Inflammatory macrophage treated with lipopolysaccharide for 4 hours (primary cell): ENCODE measurements at regions not wholly inside any gene's neighbourhood (a gene's known extent, or its start where the extent isn't known, plus 50 kb on each side); places are given as distances from the start of the nearest gene placed in this dataset.
"Not testable (repeated sequence)": the region's sequence is repeated elsewhere in the genome, so short reads cannot be mapped to it uniquely, and the experiment has no call there.

Experiments used
- DNase-seq: peaks from one replicate; pipeline ENCODE4 v3.0.0-alpha.2; 2020

DNA sequence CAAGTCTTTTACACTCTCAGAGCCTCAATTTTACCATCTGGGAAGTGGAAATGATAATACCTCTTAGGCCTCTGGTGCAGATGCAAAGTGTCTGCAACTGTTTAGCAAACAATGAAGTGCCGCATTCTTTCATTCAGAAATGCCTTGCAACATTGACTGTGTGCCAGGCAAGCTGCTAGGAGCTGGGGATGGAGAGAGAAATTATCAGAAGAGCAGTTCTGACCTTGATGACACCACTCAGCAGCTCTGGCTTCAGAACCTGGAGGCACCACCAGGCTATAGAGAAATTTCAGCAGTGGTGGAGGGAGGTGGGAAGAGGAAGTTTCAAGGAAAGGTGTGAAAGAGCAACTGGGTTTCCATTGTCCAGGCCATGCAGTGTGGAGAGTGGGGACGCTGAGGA lies 78.1 kb upstream of the HABP2 start:
- DNase-seq = no peak

DNA sequence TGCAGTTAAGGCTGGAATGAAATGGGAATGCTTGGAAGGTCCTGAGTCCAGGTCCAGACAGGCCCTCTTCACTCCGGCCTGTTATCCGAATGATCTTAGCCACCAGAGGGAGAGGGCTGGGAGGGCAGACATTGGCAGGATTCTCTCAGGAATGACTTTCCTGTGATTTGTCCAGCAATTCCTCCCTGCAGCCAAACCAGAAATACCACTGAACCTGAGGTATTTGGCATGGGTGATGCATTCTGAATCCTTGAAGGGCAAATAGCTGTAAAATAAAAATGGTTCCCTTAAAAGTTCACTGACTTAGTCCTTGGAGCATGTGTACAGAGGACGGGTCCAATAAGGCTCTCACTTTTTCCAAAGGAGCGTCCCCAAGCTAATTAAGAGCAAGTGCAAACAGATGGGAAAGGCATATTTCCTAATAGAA lies 77.5 kb upstream of the HABP2 start:
- no peak for DNase-seq

DNA sequence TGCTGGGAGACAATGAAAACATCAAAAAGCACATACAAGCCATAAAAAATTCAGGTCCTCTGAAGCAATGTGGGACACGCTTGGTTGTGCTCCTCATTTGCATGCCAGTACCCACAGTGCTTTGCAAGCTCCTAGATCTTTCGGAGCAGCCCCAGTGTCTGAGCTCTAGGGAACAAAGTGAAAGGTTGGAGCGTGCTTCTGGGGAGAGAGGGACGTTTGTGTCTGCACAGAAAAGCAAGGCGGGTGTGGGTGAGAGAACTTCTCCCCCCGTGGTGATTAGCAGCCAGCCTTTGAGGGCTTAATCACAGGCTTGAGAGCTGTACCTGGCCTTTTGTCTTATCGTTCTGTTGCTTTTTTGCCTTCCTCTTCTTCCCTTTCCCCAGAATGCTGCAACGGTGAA lies 76.7 kb upstream of the HABP2 start:
- DNase-seq = no peak

- no peak for DNase-seq
These were observed 76.2 kb upstream of the HABP2 start for GRCh38 chr10:113476673-113477072.

- no peak for DNase-seq
These were observed 75.4 kb upstream of the HABP2 start for GRCh38 chr10:113477451-113477850.

- DNase-seq = no peak
These were observed 73.3 kb upstream of the HABP2 start for GRCh38 chr10:113479346-113480080.

- DNase-seq = no peak
These were observed 72.8 kb upstream of the HABP2 start for GRCh38 chr10:113480081-113480360.

- DNase-seq = peak; percentile 46
These were observed 71.9 kb upstream of the HABP2 start for GRCh38 chr10:113480851-113481502.

GRCh38 chr10:113484487-113484886 lies 68.4 kb upstream of the HABP2 start:
- no peak for DNase-seq

DNA sequence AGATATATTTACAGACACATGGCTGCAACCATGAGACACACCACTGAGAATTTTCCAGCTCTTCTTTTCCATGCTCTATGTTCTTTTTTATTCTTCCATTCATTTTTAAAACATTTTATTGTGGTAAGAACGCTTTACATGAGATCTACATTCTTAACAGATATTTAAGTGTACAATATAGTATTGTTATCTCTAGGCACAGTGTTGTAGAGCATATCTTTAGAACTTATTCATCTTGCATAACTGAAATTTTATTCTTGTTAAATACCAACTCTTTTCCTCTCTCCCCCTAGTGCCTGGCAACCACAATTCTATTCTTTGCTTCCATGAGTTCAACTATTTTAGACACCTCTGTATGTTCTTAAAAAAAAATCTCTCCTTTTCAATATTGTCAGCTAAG lies 67.1 kb upstream of the HABP2 start:
- no peak for DNase-seq

- no peak for DNase-seq
These were observed 66.3 kb upstream of the HABP2 start for GRCh38 chr10:113486531-113486930.

- no peak for DNase-seq
These were observed 65.7 kb upstream of the HABP2 start for GRCh38 chr10:113487154-113487553.

GRCh38 chr10:113488186-113488585 lies 64.7 kb upstream of the HABP2 start:
- DNase-seq = no peak

GRCh38 chr10:113489522-113489921 lies 63.3 kb upstream of the HABP2 start:
- DNase-seq = not testable (repeated sequence)

DNA sequence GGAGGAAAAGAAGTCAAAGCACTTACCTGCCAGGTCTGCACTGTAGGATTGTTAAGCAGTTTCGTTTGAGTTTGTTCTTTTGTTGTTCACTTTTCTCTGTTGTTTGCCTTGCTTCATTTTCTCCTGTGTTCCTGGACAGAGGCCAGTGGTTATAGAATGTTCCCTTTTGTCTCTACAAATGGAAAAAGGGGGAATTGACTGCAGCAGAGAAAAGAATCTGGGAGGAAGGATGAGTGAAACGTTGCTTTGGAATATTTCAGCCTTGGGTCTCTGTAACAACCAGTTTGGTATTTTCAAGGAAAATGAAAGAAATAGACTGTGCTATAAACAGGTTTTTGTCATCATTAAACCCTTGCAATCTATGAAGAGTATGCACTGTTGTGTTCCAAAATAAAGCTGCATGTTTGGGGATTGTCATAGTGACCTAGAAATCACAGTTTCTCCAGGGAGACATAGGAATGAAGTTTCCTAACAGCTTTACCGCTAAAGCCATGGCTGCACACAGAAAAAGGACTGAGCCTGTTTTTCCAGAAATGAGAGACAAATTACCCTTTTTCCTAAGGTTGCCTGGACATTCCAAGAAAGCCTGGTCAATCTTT lies 60.8 kb upstream of the HABP2 start:
- DNase-seq = no peak

DNA sequence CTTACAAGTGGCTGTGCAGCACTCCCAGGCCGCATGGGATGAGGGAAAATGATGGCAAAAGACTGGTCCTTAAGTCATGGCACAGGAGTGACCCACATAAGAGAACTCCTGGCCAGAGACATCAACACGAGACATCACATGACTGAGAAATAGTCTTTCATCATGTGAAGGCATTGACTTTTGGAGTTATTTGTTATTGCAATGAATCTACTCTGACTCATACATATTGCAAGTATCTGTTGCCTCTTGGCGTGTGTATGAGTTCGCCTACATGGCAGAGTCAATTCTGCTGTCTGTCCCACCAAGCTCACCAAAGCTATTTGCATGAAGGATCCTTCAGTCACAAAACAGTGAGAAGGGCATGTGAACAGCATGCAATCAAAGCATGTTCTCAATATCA lies 59.7 kb upstream of the HABP2 start:
- DNase-seq = peak; percentile 59

DNA sequence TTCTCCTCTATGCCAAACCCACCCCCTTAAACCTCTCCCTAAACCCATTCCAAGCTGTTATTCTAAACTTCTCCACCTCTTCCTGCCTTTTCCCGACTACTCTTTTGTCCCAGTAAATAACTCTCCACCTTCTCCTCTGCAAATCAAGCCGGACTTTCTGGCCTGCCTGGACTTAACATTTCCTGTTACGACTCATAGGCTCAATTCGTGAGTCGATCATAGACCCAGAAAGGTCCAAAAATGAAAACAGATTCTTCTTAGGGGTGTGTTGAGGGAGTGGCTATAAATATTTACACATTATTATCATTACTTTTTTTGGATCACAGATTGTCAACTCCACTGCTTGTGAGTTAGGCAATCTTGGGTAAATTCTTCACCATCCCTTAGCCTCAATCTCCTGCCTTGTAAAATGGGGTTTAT lies 59.0 kb upstream of the HABP2 start:
- no peak for DNase-seq

GRCh38 chr10:113494761-113495160 lies 58.1 kb upstream of the HABP2 start:
- no peak for DNase-seq

- DNase-seq = no peak
These were observed 57.3 kb upstream of the HABP2 start for GRCh38 chr10:113495553-113495952.

GRCh38 chr10:113496111-113497109 lies 56.4 kb upstream of the HABP2 start:
- DNase-seq = no peak

DNA sequence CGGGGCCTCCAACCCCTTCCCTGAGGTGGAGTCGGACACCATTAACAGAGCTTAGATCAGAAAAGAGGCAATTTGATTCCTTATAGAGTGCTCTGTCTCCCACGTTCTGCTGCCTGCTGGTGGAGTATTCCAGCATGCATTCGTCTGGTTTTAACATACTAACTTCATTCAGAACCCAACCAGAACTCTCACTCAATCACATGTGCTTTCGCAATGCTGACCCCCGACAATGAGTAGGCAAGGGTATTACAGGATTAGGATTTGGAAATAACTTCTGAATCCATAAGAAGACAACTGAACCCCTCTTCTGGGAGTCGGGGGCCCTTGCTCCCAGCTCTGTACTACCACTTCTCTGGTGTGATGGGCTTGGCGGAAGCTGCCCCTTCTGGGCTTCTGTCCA lies 55.7 kb upstream of the HABP2 start:
- DNase-seq = peak; percentile 45

- DNase-seq = peak; percentile 41
These were observed 53.9 kb upstream of the HABP2 start for GRCh38 chr10:113498997-113499396.

DNA sequence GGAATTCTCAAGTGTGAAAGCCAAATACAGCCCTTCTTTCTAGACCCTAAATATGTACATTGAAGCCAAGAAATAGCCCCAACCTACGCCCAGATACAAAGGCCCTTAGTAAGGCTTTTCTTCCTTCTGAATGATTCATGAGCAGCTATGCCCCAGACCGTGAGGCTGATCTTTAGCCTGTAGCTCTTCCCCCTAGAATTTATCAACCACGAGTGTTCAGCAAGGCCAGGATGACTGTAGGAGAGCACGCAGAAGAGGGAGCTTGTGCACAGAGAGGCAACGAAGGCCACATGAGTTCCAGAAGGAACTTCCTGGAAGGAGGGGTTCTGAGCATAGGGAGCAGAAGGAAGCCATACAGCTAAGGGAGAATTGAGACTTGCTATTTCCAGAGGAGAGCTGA lies 53.0 kb upstream of the HABP2 start:
- DNase-seq = no peak
